Ishikawa (cell line): ENCODE measurements at regions not wholly inside any gene's neighbourhood (a gene's known extent, or its start where the extent isn't known, plus 50 kb on each side); places are given as distances from the start of the nearest gene placed in this dataset.

Experiments
- CEBPB ChIP-seq: IDR thresholded peaks from 2 replicates; pipeline ENCODE4 v1.6.1; 2012
- CREB1 ChIP-seq: IDR thresholded peaks from 2 replicates; pipeline ENCODE4 v1.6.1; 2012; ENCODE audit warnings: low read depth
- EGR1 ChIP-seq: IDR thresholded peaks from 2 replicates; pipeline ENCODE4 v1.6.1; 2012
- EP300 ChIP-seq: IDR thresholded peaks from 2 replicates; pipeline ENCODE4 v1.6.1; 2012; ENCODE audit warnings: borderline replicate concordance
- FOXM1 ChIP-seq: IDR thresholded peaks from 2 replicates; pipeline ENCODE4 v1.6.1; 2012; ENCODE audit warnings: low read depth, borderline replicate concordance
- MAX ChIP-seq: IDR thresholded peaks from 2 replicates; pipeline ENCODE4 v1.6.1; 2012
- NFIC ChIP-seq: IDR thresholded peaks from 2 replicates; pipeline ENCODE4 v1.6.1; 2012
- RAD21 ChIP-seq: IDR thresholded peaks from 2 replicates; pipeline ENCODE4 v1.6.1; 2012; ENCODE audit warnings: low read depth
- REST ChIP-seq: IDR thresholded peaks from 2 replicates; pipeline ENCODE4 v1.6.1; 2012; ENCODE audit warnings: low read depth, mild to moderate bottlenecking
- TAF1 ChIP-seq: IDR thresholded peaks from 2 replicates; pipeline ENCODE4 v1.6.1; 2012; ENCODE audit warnings: low read depth, mild to moderate bottlenecking
- TCF12 ChIP-seq: IDR thresholded peaks from 2 replicates; pipeline ENCODE4 v1.6.1; 2012; ENCODE audit warnings: low read depth
- USF1 ChIP-seq: IDR thresholded peaks from 2 replicates; pipeline ENCODE4 v1.6.1; 2012
- YY1 ChIP-seq: IDR thresholded peaks from 2 replicates; pipeline ENCODE4 v1.6.1; 2012; ENCODE audit warnings: low read depth

- no peak for TF ChIP-seq CREB1
- TF ChIP-seq EP300, result no peak
- no peak for TF ChIP-seq TAF1
- TF ChIP-seq REST, result no peak
- TF ChIP-seq EGR1, result no peak
- TF ChIP-seq YY1, result no peak
- TF ChIP-seq FOXM1, result no peak
- TF ChIP-seq CEBPB, result no peak
- no peak for TF ChIP-seq MAX
- no peak for TF ChIP-seq RAD21
- no peak for TF ChIP-seq USF1
- TF ChIP-seq NFIC, result no peak
- TF ChIP-seq TCF12, result no peak
These were observed 146.9 kb upstream of the POGK start for GRCh38 chr1:166692346-166692745.
